MM.1S (cell line): ENCODE measurements at regions not wholly inside any gene's neighbourhood (a gene's known extent, or its start where the extent isn't known, plus 50 kb on each side); places are given as distances from the start of the nearest gene placed in this dataset.

Experiments used
- EZH2 ChIP-seq: fragments of 300-600 bp; sonication (generic); optimal IDR thresholded peaks from 2 replicates; pipeline ENCODE3; 2017; ENCODE audit warnings: low read depth, mild to moderate bottlenecking, antibody characterized with exemption, low read length, mixed read lengths
- EZH2phosphoT487 ChIP-seq: fragments of 300-600 bp; sonication (generic); IDR thresholded peaks from 2 replicates; pipeline ENCODE4 v1.6.1; 2018; ENCODE audit warnings: antibody characterized with exemption, low read length
- TF ChIP-seq, protein P1 (sequence below): fragments of 300-600 bp; sonication (generic); IDR thresholded peaks from 2 replicates; pipeline ENCODE4 v1.5.1; 2016; ENCODE audit warnings: antibody characterized with exemption, low read length, mixed read lengths

DNA sequence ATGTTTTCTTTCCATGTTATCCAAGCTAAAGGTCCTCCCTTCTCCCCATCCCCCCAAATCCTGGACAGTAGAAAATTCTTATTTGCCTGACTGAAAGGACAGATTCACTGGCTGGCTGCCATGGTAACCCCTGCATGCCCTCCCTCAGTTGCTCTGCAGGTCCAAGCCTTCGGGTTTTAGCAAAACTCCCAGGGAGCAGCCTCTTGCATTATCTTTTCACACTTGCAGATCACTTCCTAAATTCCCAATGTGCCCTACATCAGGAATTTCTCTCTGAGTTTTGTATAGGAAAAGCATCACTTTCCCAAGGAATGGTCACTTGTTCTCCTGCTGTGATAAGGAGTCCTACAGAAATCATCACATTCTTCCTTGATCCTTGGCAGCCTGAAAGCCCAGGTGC lies 75.0 kb upstream of the TENM4 start:
- TF ChIP-seq, protein P1, sequence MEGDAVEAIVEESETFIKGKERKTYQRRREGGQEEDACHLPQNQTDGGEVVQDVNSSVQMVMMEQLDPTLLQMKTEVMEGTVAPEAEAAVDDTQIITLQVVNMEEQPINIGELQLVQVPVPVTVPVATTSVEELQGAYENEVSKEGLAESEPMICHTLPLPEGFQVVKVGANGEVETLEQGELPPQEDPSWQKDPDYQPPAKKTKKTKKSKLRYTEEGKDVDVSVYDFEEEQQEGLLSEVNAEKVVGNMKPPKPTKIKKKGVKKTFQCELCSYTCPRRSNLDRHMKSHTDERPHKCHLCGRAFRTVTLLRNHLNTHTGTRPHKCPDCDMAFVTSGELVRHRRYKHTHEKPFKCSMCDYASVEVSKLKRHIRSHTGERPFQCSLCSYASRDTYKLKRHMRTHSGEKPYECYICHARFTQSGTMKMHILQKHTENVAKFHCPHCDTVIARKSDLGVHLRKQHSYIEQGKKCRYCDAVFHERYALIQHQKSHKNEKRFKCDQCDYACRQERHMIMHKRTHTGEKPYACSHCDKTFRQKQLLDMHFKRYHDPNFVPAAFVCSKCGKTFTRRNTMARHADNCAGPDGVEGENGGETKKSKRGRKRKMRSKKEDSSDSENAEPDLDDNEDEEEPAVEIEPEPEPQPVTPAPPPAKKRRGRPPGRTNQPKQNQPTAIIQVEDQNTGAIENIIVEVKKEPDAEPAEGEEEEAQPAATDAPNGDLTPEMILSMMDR: no peak
- no peak for TF ChIP-seq EZH2
- no peak for TF ChIP-seq EZH2phosphoT487
